GM23338 (cell line): ENCODE measurements at regions not wholly inside any gene's neighbourhood (a gene's known extent, or its start where the extent isn't known, plus 50 kb on each side); places are given as distances from the start of the nearest gene placed in this dataset.

ENCODE experiments used
- ATAC-seq: fragments of 200-7000 bp; cut with Tn5 transposase; 3 replicates; pipeline ENCODE4 v1.9.1; 2020
- DNase-seq: peaks from one replicate; pipeline ENCODE4 v3.0.0-alpha.2; 2015; ENCODE audit warnings: low spot score
- H2AFZ ChIP-seq: fragments of 200-600 bp; sonication (generic); 2 replicates; pipeline ENCODE4 v1.8.0; 2016; ENCODE audit warnings: antibody characterized with exemption, mild to moderate bottlenecking, moderate library complexity
- H3F3A ChIP-seq: fragments of 200-600 bp; sonication (generic); replicated peaks from 2 replicates; pipeline ENCODE4 v1.8.0; 2017; ENCODE audit warnings: antibody characterized with exemption, mixed run types, low read depth
- H3K27ac ChIP-seq: fragments of 200-600 bp; sonication (generic); 2 replicates; pipeline ENCODE4 v1.6.1; 2016; ENCODE audit warnings: low read depth
- H3K27me3 ChIP-seq: fragments of 200-600 bp; sonication (generic); 2 replicates; pipeline ENCODE4 v1.8.0; 2016; ENCODE audit warnings: mild to moderate bottlenecking, mixed run types, moderate library complexity; ENCODE audit not compliant: insufficient read depth
- H3K36me3 ChIP-seq: fragments of 200-600 bp; sonication (generic); 2 replicates; pipeline ENCODE4 v1.8.0; 2016; ENCODE audit warnings: mild to moderate bottlenecking; ENCODE audit not compliant: insufficient read depth
- H3K4me1 ChIP-seq: fragments of 200-600 bp; sonication (generic); 2 replicates; pipeline ENCODE4 v1.8.0; 2016; ENCODE audit warnings: mild to moderate bottlenecking, moderate library complexity; ENCODE audit not compliant: insufficient read depth
- H3K4me2 ChIP-seq: fragments of 200-600 bp; sonication (generic); 2 replicates; pipeline ENCODE4 v1.7.1; 2017; ENCODE audit warnings: mixed run types
- H3K4me3 ChIP-seq: fragments of 200-600 bp; sonication (generic); 2 replicates; pipeline ENCODE4 v1.6.1; 2016; ENCODE audit warnings: mixed run types
- H3K79me2 ChIP-seq: fragments of 200-600 bp; sonication (generic); replicated peaks from 2 replicates; pipeline ENCODE4 v1.8.0; 2017; ENCODE audit warnings: mild to moderate bottlenecking; ENCODE audit not compliant: insufficient read depth
- H3K9me2 ChIP-seq: fragments of 200-600 bp; sonication (generic); 2 replicates; pipeline ENCODE4 v1.8.0; 2017; ENCODE audit not compliant: insufficient read depth
- H4K20me1 ChIP-seq: fragments of 200-600 bp; sonication (generic); replicated peaks from 2 replicates; pipeline ENCODE4 v1.8.0; 2017; ENCODE audit warnings: mild to moderate bottlenecking; ENCODE audit not compliant: insufficient read depth
- H3K27ac Mint-ChIP-seq: 2 replicates; pipeline ENCODE4 v1.8.0; 2020; ENCODE audit warnings: inconsistent platforms, mild to moderate bottlenecking, moderate library complexity, mixed read lengths
- H3K27me3 Mint-ChIP-seq: 3 replicates; pipeline ENCODE4 v1.8.0; 2022; ENCODE audit warnings: low read depth, mild to moderate bottlenecking, moderate library complexity, mixed read lengths, inconsistent platforms; ENCODE audit not compliant: insufficient read depth, poor library complexity
- H3K36me3 Mint-ChIP-seq: 3 replicates; pipeline ENCODE4 v1.8.0; 2021; ENCODE audit warnings: low read depth, mild to moderate bottlenecking, inconsistent platforms, moderate library complexity, mixed read lengths
- H3K4me1 Mint-ChIP-seq: 3 replicates; pipeline ENCODE4 v1.8.0; 2020; ENCODE audit warnings: mild to moderate bottlenecking, inconsistent platforms, mixed read lengths
- H3K4me3 Mint-ChIP-seq: 3 replicates; pipeline ENCODE4 v1.8.0; 2021; ENCODE audit warnings: moderate library complexity, mild to moderate bottlenecking, inconsistent platforms, mixed read lengths
- H3K9me3 Mint-ChIP-seq: 3 replicates; pipeline ENCODE4 v1.8.0; 2020; ENCODE audit warnings: moderate library complexity, mild to moderate bottlenecking, inconsistent platforms, mixed read lengths
- EZH2phosphoT487 ChIP-seq: fragments of 200-600 bp; sonication (generic); IDR thresholded peaks from one replicate; pipeline ENCODE4 v1.8.1; 2018; ENCODE audit warnings: antibody characterized with exemption; ENCODE audit not compliant: unreplicated experiment
- NANOG ChIP-seq: IDR thresholded peaks from 2 replicates; pipeline ENCODE4 v1.6.1; 2016; ENCODE audit warnings: antibody characterized with exemption, borderline replicate concordance
- REST ChIP-seq: IDR thresholded peaks from one replicate; pipeline ENCODE4 v1.6.1; 2018; ENCODE audit warnings: antibody characterized with exemption; ENCODE audit not compliant: unreplicated experiment
- STAT1 ChIP-seq: IDR thresholded peaks from one replicate; pipeline ENCODE4 v1.6.1; 2016; ENCODE audit warnings: antibody characterized with exemption; ENCODE audit not compliant: unreplicated experiment
- TF ChIP-seq, protein P1 (sequence below), 2 experiments: fragments of 200-600 bp in 1 of 2; sonication (generic) in 1 of 2; conservative IDR thresholded peaks; 2 replicates each; pipeline versions ENCODE4 v1.5.1 to v1.6.1; 2016 to 2017; ENCODE audit warnings: antibody characterized with exemption in 2 of 2, low read depth in 2 of 2, mild to moderate bottlenecking in 2 of 2, moderate library complexity in 1 of 2
- TF ChIP-seq, protein P2 (sequence below): IDR thresholded peaks from 2 replicates; pipeline ENCODE4 v1.6.1; 2016; ENCODE audit warnings: antibody characterized with exemption

DNA sequence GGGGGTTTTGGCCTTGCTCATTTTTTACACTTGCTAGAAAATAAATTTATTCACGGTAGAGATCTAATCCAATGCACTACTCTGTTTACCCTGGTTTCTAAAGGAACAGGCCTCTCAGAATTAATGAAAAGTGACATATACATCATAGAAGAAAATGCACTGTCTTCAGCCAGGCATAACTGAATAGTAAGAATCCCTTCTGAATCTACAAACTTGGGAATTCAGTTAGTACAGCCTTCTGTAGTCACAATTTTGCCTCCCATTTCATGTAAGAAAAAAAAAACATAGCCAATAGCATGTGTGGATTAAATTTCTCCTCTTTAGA lies 197.3 kb downstream of the CAAP1 start:
- DNase-seq (no peak), ATAC-seq (no peak)
- Mint-ChIP-seq H3K27me3 (no peaks in the 10 kb centered on the region), H3K27ac (no peak overlapping the region), H3K4me3 (no peak overlapping the region), H3K36me3 (no peaks in the 10 kb centered on the region), H3K4me1 (no peaks in the 10 kb centered on the region), H3K9me3 (peaks cover 18% of the 10 kb centered on the region)
- H3K4me2 ChIP-seq, result no peak overlapping the region
- no peak overlapping the region for H2AFZ ChIP-seq
- no peak overlapping the region for H3K27ac ChIP-seq
- no peaks in the 10 kb centered on the region for H3K9me2 ChIP-seq
- H4K20me1 ChIP-seq, result no peaks in the 10 kb centered on the region
- no peaks in the 10 kb centered on the region for H3K4me1 ChIP-seq
- no peaks in the 10 kb centered on the region for H3K79me2 ChIP-seq
- no peak overlapping the region for H3K4me3 ChIP-seq
- no peak for TF ChIP-seq STAT1
- TF ChIP-seq EZH2phosphoT487, result no peak
- TF ChIP-seq, protein P1, sequence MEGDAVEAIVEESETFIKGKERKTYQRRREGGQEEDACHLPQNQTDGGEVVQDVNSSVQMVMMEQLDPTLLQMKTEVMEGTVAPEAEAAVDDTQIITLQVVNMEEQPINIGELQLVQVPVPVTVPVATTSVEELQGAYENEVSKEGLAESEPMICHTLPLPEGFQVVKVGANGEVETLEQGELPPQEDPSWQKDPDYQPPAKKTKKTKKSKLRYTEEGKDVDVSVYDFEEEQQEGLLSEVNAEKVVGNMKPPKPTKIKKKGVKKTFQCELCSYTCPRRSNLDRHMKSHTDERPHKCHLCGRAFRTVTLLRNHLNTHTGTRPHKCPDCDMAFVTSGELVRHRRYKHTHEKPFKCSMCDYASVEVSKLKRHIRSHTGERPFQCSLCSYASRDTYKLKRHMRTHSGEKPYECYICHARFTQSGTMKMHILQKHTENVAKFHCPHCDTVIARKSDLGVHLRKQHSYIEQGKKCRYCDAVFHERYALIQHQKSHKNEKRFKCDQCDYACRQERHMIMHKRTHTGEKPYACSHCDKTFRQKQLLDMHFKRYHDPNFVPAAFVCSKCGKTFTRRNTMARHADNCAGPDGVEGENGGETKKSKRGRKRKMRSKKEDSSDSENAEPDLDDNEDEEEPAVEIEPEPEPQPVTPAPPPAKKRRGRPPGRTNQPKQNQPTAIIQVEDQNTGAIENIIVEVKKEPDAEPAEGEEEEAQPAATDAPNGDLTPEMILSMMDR (conservative IDR thresholded peaks at IDR 0.05; ENCODE audit: low read depth in 2 of 2), result no peak
- TF ChIP-seq REST, result no peak
- TF ChIP-seq NANOG, result no peak
- TF ChIP-seq, protein P2, sequence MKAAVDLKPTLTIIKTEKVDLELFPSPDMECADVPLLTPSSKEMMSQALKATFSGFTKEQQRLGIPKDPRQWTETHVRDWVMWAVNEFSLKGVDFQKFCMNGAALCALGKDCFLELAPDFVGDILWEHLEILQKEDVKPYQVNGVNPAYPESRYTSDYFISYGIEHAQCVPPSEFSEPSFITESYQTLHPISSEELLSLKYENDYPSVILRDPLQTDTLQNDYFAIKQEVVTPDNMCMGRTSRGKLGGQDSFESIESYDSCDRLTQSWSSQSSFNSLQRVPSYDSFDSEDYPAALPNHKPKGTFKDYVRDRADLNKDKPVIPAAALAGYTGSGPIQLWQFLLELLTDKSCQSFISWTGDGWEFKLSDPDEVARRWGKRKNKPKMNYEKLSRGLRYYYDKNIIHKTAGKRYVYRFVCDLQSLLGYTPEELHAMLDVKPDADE, result no peak
- H3K27me3 ChIP-seq, result no peaks in the 10 kb centered on the region
- no peaks in the 10 kb centered on the region for H3K36me3 ChIP-seq
- no peaks in the 10 kb centered on the region for H3F3A ChIP-seq

DNA sequence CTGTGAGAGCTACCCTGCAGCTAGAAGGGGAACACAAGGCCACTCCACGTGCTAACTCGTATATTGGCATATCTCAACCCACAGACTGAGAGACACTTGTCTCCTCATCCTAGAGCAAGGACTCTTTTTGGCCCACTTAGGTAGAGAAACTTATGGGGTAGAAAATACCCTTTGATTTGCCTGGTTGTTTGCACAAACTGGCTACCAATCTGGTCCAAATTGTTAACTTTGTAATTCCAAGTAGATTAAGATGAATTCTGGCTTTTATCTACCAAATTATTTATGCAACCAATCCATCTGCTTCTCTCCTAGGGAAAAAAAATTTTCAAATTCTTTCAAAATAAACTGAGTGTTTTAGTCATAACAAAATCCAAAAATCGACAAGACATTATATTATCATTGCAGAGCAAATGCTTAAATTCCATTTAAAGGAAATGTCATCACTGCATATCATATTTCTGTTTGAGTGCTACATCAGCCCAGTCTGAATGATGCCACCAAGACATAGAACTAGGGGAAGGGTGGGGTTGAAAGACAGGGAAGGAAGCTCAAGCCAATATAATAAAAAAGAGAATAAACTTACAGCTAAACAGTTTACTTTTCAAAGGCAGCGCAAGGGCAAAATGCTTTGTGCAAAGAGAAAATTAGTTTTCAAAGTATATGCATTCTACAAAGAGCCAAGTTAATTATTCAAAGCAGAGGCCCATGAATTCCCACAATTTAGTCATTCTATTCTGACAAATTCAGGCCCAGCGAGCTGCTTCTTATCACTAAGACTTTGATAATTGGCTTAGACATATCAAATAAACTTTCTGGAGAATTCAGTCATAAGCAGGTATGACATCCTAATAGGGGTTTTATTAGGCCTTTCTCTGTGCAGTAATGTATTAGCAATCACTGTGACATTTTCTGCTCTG lies 198.0 kb downstream of the CAAP1 start:
- Mint-ChIP-seq H3K27ac (no peak overlapping the region), H3K9me3 (peaks cover 12% of the 10 kb centered on the region), H3K27me3 (no peaks in the 10 kb centered on the region), H3K36me3 (no peaks in the 10 kb centered on the region), H3K4me1 (no peaks in the 10 kb centered on the region), H3K4me3 (no peak overlapping the region)
- H3K4me2 ChIP-seq, result no peak overlapping the region
- no peaks in the 10 kb centered on the region for H3K4me1 ChIP-seq
- H3K9me2 ChIP-seq, result no peaks in the 10 kb centered on the region
- ATAC-seq (no peak), DNase-seq (no peak)
- H3K27me3 ChIP-seq, result no peaks in the 10 kb centered on the region
- no peak overlapping the region for H2AFZ ChIP-seq
- no peak overlapping the region for H3K4me3 ChIP-seq
- no peaks in the 10 kb centered on the region for H4K20me1 ChIP-seq
- H3F3A ChIP-seq, result no peaks in the 10 kb centered on the region
- H3K36me3 ChIP-seq, result no peaks in the 10 kb centered on the region
- H3K79me2 ChIP-seq, result no peaks in the 10 kb centered on the region
- H3K27ac ChIP-seq, result no peak overlapping the region
- TF ChIP-seq, protein P2, result no peak
